ENCODE measurements at regions not wholly inside any gene's neighbourhood (a gene's known extent, or its start where the extent isn't known, plus 50 kb on each side); places are given as distances from the start of the nearest gene placed in this dataset.

GRCh38 chr5:119792161-119792799 is 162.9 kb downstream of the FAM170A start:
- no peak for DNase-seq

GRCh38 chr5:119795768-119796167 is 166.4 kb downstream of the FAM170A start:
- DNase-seq = no peak

GRCh38 chr5:119801570-119801969 is 172.2 kb downstream of the FAM170A start:
- DNase-seq = no peak

DNA sequence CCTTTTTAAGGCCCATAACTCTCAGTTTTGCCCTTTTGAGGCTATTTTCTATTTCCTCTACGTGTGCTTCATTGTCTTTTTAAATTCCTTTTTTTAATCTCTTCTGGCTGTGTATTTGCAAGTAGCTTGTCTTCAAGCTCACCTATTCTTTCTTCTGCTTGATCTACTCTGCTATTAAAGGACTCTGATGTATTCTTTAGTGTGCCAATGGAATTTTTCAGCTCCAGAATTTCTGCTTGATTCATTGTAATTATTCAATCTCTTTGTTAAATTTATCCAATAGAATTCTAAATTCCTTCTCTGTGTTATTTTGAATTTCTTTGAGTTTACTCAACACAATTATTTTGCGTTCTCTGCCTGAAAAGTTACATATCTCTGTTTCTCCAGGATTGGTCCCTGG is 178.7 kb downstream of the FAM170A start:
- no peak for DNase-seq

- DNase-seq = no peak
Observed at GRCh38 chr5:119808474-119808873, 179.1 kb downstream of the FAM170A start.

GRCh38 chr5:119810217-119810616 is 180.9 kb downstream of the FAM170A start:
- no peak for DNase-seq

GRCh38 chr5:119811458-119811857 is 182.1 kb downstream of the FAM170A start:
- no peak for DNase-seq

- no peak for DNase-seq
Observed at GRCh38 chr5:119814655-119815054, 185.3 kb downstream of the FAM170A start.

DNA sequence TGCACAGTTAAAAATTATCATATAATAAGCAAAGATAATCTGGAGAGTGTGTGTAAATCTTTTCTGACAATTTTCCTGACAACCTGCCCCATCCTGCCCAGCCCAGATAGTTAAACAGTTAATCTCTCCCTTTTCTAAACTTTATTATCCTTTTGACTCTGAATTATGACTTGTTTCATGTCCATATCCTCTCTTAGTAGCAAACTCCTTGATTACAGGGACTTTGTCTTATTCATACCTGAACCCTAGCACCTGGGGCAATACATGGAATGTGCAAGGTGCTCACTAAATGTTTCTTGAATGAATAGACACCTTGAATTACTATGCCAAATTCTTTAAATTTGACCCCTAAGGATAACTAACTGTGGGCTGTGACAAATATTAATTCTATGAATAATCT is 186.7 kb downstream of the FAM170A start:
- no peak for DNase-seq

- no peak for DNase-seq
Observed at GRCh38 chr5:119820016-119820415, 190.7 kb downstream of the FAM170A start.

DNA sequence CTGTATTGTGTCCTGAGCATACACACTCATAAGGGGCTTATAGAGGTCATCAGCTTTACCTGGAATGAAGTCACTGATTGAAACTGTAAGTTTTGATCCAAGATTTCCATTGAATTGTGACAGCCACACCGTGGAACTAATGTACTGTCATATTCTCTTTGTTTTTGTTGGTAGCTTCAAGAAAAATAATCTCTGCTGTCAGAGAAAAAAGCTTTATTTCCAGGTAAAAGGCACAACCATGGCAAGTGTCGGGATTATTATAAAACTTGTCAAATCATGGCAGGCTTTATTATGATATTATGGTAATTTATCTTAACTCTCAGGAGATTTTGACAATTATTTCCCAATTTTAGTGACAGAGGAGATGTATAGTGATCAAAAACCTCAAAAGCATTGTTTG is 191.2 kb downstream of the FAM170A start:
- DNase-seq = no peak

GRCh38 chr5:119828541-119828940 is 199.2 kb downstream of the FAM170A start:
- DNase-seq = no peak

DNA sequence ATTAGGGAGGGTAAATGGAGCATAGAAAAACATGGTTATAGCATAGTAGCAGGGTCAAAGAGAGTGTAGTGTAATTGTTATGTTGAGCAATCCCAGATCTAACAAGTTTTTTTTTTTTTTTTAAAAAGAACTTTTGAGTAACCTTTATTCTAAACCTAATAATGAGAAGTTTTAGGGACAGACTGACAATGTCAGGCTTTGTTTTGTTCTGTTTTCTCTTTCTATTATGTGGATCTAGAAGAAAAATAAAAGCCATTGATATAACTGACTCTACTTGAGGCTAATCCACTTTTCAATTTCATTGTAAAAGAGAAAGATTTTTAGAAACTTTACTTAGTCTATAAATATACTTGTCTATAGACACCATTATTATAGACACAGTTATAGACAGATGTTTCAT is 200.0 kb downstream of the FAM170A start:
- no peak for DNase-seq

- no peak for DNase-seq
Observed at GRCh38 chr5:119833176-119833575, 203.8 kb downstream of the FAM170A start.

DNA sequence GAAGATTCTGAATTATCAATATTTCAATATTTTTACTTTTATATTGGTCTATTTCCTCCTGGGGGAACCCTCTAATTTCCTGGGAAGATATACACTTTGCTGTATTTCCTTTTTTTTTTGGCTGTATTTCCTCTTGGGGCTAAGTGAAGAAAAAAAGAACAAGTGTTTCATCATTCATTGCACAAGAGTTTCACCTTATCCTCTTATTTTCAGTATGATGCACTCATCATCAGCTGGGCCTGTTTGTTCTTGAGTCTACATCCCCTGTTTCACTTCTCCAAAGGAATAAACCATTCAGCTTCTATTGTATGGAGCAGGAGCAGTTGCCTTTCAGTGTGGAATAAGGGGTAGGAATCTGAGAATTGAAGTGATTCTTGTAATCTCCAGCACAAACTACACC is 210.8 kb downstream of the FAM170A start:
- no peak for DNase-seq

GRCh38 chr5:119852140-119852539 is 222.8 kb downstream of the FAM170A start:
- no peak for DNase-seq

DNA sequence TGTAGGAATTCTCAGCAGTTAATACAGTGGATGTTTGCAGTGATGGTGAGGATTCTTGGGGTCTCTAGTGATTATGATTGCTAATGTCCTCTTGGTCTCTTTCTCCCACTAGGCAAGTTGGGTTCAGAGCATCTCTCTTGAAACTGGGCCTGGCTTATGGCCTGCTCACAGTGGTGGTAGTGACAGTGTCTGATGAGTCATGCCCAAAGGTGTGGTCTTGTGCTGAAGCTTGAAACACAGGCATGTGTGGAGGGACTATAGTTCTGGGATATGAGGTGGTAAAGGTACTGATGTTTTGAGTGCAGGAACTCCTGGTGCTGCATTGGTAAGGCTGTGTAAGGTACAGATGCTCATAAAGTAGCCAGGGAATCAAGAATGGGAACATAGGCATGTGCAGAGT is 231.1 kb downstream of the FAM170A start:
- DNase-seq = no peak

- no peak for DNase-seq
Observed at GRCh38 chr5:119862619-119863018, 233.3 kb downstream of the FAM170A start.

DNA sequence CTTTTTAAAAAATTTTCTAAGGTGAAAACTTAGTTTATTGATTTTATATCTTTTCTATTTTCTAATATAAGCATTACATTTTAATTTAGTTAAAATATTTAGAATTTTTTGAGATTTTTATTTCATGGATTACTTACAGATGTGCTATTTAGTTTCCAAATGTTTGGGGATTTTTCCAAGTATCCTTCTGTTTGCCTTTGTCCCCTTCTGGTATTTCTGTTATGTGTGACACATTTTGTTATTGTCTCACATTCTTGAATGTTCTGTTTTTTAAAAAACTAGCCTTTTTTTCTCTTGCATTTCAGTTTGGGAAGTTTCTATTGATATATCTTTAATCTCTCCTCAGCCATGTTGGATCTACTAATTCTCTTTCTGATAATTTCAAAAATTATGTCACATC is 234.9 kb downstream of the FAM170A start:
- no peak for DNase-seq

DNA sequence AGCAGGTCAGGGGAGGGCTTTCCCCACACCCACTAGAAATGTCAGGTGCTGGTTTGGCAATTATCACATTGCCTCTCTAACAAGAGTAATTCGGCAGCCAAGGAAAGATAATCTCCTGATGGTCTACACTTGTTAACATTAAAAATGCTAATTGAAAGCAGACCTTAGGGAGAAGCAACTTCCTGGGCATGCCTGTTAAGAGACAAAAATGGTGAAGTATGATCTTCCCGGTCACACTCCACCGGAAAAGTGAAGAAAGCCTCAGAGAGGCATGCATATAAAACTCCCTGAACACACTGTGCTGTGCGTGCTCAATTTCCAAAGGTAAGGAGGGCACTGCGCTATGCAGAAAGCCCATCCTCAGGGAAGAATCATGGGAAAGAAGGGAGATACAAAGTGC is 244.3 kb downstream of the FAM170A start:
- DNase-seq = no peak

GRCh38 chr5:119876522-119876921 is 247.2 kb downstream of the FAM170A start:
- no peak for DNase-seq

GRCh38 chr5:119878712-119879111 is 249.4 kb downstream of the FAM170A start:
- no peak for DNase-seq

- no peak for DNase-seq
Observed at GRCh38 chr5:119879446-119879845, 250.1 kb downstream of the FAM170A start.

- DNase-seq = no peak
Observed at GRCh38 chr5:119895066-119895465, 265.7 kb downstream of the FAM170A start.

GRCh38 chr5:119896826-119897536 is 267.6 kb downstream of the FAM170A start:
- DNase-seq = no peak

All from CD4-positive, alpha-beta T cell treated with Interferon gamma for 1 hour (primary cell).